Prostate gland (tissue), 2 donors: ENCODE measurements at regions not wholly inside any gene's neighbourhood (a gene's known extent, or its start where the extent isn't known, plus 50 kb on each side); places are given as distances from the start of the nearest gene placed in this dataset.

ENCODE experiments used
- DNase-seq: peaks from one replicate; pipeline ENCODE4 v3.0.0-alpha.2; 2019; ENCODE audit warnings: low spot score
- H3K27ac ChIP-seq, 2 donors: fragments of 200-600 bp; sonication (generic); 2 replicates each; pipeline ENCODE4 v1.5.1; 2017 to 2019
- H3K27me3 ChIP-seq: fragments of 200-600 bp; sonication (generic); replicated peaks from 2 replicates; pipeline ENCODE4 v1.5.1; 2019; ENCODE audit not compliant: insufficient read depth
- H3K36me3 ChIP-seq, 2 donors: fragments of 200-600 bp; sonication (generic); 1 replicate in 1 of 2; 2 replicates in 1 of 2; pipeline versions ENCODE4 v1.5.1 to v1.8.1; 2017 to 2019
- H3K4me1 ChIP-seq: fragments of 200-600 bp; sonication (generic); replicated peaks from 2 replicates; pipeline ENCODE4 v1.5.1; 2019
- H3K4me3 ChIP-seq, 2 donors: fragments of 200-600 bp; sonication (generic); 2 replicates each; pipeline ENCODE4 v1.5.1; 2017 to 2019
- H3K9me3 ChIP-seq: fragments of 200-600 bp; sonication (generic); 2 replicates; pipeline ENCODE4 v1.5.1; 2017
- POLR2A ChIP-seq: fragments of 450-650 bp; IDR thresholded peaks from one replicate; pipeline ENCODE4 v1.6.1; 2016; ENCODE audit warnings: antibody characterized with exemption, mild to moderate bottlenecking
- POLR2AphosphoS5 ChIP-seq: sonication (generic); formaldehyde crosslinking; IDR thresholded peaks from one replicate; pipeline ENCODE4 v1.6.1; 2017; ENCODE audit warnings: antibody characterized with exemption
- WGBS: methylation state at CpG from one replicate; pipeline ENCODE4 v1.1.5; 2018; 5-methylcytosine and 5-hydroxymethylcytosine counted together
- intact Hi-C: fragments of 100-400 bp; cut with DNase I; formaldehyde crosslinking; loops from one replicate; pipeline ENCODE4 v1.14.2; 2022
- TF ChIP-seq, protein P1 (sequence below), 4 experiments: fragments of 200-600 bp in 2 of 4; fragments of 450-650 bp in 2 of 4; sonication (generic) in 2 of 4; IDR thresholded peaks; 1 replicate in 3 of 4; 2 replicates in 1 of 4; pipeline ENCODE4 v1.5.1; 2016 to 2019; ENCODE audit warnings: antibody characterized with exemption in 4 of 4, mild to moderate bottlenecking in 2 of 4, moderate library complexity in 2 of 4

DNA sequence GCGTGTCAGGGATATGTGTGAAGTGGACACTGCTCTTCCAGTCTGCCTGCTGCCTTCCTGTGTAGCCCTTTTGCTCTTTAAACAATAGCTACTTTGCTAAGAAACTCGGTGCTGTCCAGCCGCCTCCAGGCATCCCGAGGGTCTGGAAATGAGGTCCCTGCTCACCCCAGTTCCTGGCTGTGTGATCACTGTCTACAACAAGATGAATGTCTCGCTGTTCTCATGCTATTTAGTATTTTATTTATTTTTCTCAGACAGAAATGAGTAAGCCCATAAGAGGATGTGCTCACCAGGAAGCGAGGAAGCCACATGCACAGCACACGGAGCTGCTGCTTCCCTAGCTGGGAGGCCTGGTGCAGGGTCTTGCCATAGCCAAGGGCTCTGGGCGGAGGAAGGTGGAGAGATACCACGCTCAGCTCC, 167.0 kb upstream of the PITRM1 start:
- no peaks in the 10 kb centered on the region for H3K9me3 ChIP-seq
- H3K27me3 ChIP-seq: no peaks in the 10 kb centered on the region
- no peak overlapping the region for H3K27ac ChIP-seq
- intact Hi-C loops: no loop called here
- no peak overlapping the region for H3K4me3 ChIP-seq
- TF ChIP-seq, protein P1, sequence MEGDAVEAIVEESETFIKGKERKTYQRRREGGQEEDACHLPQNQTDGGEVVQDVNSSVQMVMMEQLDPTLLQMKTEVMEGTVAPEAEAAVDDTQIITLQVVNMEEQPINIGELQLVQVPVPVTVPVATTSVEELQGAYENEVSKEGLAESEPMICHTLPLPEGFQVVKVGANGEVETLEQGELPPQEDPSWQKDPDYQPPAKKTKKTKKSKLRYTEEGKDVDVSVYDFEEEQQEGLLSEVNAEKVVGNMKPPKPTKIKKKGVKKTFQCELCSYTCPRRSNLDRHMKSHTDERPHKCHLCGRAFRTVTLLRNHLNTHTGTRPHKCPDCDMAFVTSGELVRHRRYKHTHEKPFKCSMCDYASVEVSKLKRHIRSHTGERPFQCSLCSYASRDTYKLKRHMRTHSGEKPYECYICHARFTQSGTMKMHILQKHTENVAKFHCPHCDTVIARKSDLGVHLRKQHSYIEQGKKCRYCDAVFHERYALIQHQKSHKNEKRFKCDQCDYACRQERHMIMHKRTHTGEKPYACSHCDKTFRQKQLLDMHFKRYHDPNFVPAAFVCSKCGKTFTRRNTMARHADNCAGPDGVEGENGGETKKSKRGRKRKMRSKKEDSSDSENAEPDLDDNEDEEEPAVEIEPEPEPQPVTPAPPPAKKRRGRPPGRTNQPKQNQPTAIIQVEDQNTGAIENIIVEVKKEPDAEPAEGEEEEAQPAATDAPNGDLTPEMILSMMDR (IDR thresholded peaks at IDR 0.05): no peak
- TF ChIP-seq POLR2A (no peak), POLR2AphosphoS5 (no peak)
- H3K36me3 ChIP-seq: no peaks in the 10 kb centered on the region
- no peak for DNase-seq
- H3K4me1 ChIP-seq: no peaks in the 10 kb centered on the region
- WGBS: 82% methylated on average over 9 of the region's 9 CpGs

DNA sequence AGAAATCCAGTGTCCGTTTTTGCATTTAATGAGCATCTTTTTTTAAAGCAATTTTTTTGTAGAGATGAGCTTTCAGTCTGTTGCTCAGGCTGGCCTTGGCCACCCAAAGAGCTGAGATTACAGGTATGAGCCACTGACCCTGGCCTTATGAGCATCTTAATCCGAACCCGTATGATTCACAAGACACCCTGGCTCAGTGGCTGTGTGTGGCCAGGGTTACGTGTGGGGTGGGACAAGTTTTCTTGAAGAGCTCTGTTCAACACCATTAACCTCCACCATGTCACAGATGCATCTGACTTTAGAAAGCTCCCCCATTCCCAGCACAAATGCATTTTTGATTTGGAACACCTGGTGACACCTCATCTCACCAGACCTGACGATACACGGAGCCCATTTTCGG, 166.5 kb upstream of the PITRM1 start:
- Histone ChIP-seq H3K27me3 (no peaks in the 10 kb centered on the region), H3K36me3 (no peaks in the 10 kb centered on the region), H3K4me3 (no peak overlapping the region), H3K9me3 (no peaks in the 10 kb centered on the region), H3K27ac (no peak overlapping the region), H3K4me1 (no peaks in the 10 kb centered on the region)
- no peak for DNase-seq
- 87% methylated on average over 7 of the region's 7 CpGs for WGBS
- intact Hi-C loops: no loop called here
- no peak for TF ChIP-seq POLR2AphosphoS5
- no peak for TF ChIP-seq POLR2A
- TF ChIP-seq, protein P1 (IDR thresholded peaks at IDR 0.05): no peak

- 80% methylated on average over 8 of the region's 8 CpGs for WGBS
- no peaks in the 10 kb centered on the region for H3K27me3 ChIP-seq
- H3K27ac ChIP-seq: no peak overlapping the region
- H3K9me3 ChIP-seq: no peaks in the 10 kb centered on the region
- no peak for DNase-seq
- H3K4me1 ChIP-seq: no peaks in the 10 kb centered on the region
- intact Hi-C loops: no loop called here
- no peak overlapping the region for H3K4me3 ChIP-seq
- H3K36me3 ChIP-seq: no peaks in the 10 kb centered on the region
- TF ChIP-seq, protein P1 (IDR thresholded peaks at IDR 0.05): no peak
- no peak for TF ChIP-seq POLR2A
- no peak for TF ChIP-seq POLR2AphosphoS5
Measured at GRCh38 chr10:3337741-3338140, 165.2 kb upstream of the PITRM1 start.

DNA sequence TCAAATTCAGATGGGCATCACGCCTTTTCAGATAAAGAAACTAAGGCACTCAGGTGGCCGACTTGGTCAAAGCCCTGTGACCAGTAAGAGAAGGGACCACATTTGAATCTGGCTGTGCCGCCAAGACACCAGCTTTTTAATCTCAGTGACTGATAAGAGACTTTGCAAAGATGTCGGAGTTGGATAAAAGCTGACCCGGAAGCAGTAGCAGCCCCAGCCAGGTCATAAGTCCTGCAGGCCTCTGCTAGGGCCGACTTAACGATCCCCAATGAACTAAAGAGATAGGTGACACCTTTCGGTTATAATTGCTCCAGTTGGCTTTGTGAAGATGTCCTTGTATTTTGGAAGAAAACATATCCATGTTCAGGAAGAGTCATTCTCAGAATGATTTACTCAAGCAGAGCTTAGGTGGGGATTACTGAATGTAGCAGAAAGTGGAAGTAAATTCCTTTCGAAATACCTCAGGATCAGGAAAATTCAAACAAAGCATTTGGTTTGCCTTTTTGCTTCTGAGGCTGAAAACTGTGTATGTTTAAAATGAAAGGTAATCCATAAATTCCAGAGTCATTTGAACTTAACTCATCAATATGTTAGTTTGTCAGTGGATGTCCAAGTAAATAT, 164.2 kb upstream of the PITRM1 start:
- no peaks in the 10 kb centered on the region for H3K9me3 ChIP-seq
- no peak overlapping the region for H3K27ac ChIP-seq
- no peaks in the 10 kb centered on the region for H3K36me3 ChIP-seq
- no peak for DNase-seq
- no peak for TF ChIP-seq POLR2A
- TF ChIP-seq POLR2AphosphoS5: no peak
- TF ChIP-seq, protein P1 (IDR thresholded peaks at IDR 0.05): no peak
- intact Hi-C loops: no loop called here
- H3K27me3 ChIP-seq: no peaks in the 10 kb centered on the region
- H3K4me3 ChIP-seq: no peak overlapping the region
- WGBS: 92% methylated on average over 9 of the region's 9 CpGs
- no peaks in the 10 kb centered on the region for H3K4me1 ChIP-seq

DNA sequence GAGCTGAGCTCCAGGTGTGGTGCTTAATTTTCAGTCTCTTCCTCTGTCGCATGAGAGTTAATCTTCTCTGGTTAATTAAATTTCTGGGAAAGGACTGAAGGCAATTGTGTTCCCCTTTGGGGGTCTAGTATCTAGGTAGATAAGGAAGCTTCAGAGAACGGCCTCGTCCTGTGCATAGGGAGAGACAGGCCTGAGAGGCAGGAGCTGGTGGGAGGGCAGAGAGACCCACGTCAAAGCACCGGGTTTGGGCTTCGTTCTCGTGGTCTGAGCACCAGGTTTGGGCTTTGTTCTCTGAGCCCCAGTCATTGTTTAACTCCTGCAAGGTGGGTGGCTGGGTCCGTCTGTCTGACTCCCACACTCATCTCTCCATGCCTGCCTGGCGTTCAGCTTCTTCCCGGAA, 160.8 kb upstream of the PITRM1 start:
- H3K27me3 ChIP-seq: no peaks in the 10 kb centered on the region
- intact Hi-C loops: no loop called here
- 87% methylated on average over 10 of the region's 10 CpGs for WGBS
- no peak overlapping the region for H3K27ac ChIP-seq
- no peaks in the 10 kb centered on the region for H3K9me3 ChIP-seq
- TF ChIP-seq POLR2AphosphoS5 (no peak), POLR2A (no peak)
- TF ChIP-seq, protein P1 (IDR thresholded peaks at IDR 0.05): no peak
- no peak for DNase-seq
- no peak overlapping the region for H3K4me3 ChIP-seq
- H3K4me1 ChIP-seq: no peaks in the 10 kb centered on the region
- H3K36me3 ChIP-seq: no peaks in the 10 kb centered on the region
